AG04450 (cell line): ENCODE measurements at regions not wholly inside any gene's neighbourhood (a gene's known extent, or its start where the extent isn't known, plus 50 kb on each side); places are given as distances from the start of the nearest gene placed in this dataset.

Experiments used
- CTCF ChIA-PET: fragments of 300-600, 350-600 bp; formaldehyde crosslinking; extraction: SDS; loops from one replicate; lab custom pipeline; 2022; ENCODE audit warnings: antibody characterized with exemption, inconsistent platforms; lab: Charles Lee
- POLR2A ChIA-PET: fragments of 350-600 bp; formaldehyde crosslinking; extraction: SDS; loops from one replicate; lab custom pipeline; 2021; ENCODE audit warnings: antibody characterized with exemption, inconsistent platforms; lab: Yijun Ruan, JAX
- DNase-seq: peaks from one replicate; pipeline ENCODE4 v3.0.0-alpha.2; 2011; ENCODE audit warnings: low read depth, low spot score
- H3K27ac ChIP-seq: one replicate; pipeline ENCODE4 v1.5.1; 2012; ENCODE audit warnings: low read depth, low read length, control low read depth
- H3K27me3 ChIP-seq: one replicate; pipeline ENCODE4 v1.6.0; 2012; ENCODE audit warnings: low read length; ENCODE audit not compliant: control insufficient read depth, insufficient read depth
- H3K4me3 ChIP-seq: 2 replicates; pipeline ENCODE4 v1.5.1; 2011; ENCODE audit warnings: mild to moderate bottlenecking, low read depth, low read length, control low read depth
- H3K9me3 ChIP-seq: 2 replicates; pipeline ENCODE4 v1.5.1; 2012; ENCODE audit warnings: low read length; ENCODE audit not compliant: control insufficient read depth, insufficient read depth
- CTCF ChIP-seq: IDR thresholded peaks from 2 replicates; pipeline ENCODE4 v1.5.1; 2011; ENCODE audit warnings: low read depth, low read length, control low read depth, inconsistent platforms

DNA sequence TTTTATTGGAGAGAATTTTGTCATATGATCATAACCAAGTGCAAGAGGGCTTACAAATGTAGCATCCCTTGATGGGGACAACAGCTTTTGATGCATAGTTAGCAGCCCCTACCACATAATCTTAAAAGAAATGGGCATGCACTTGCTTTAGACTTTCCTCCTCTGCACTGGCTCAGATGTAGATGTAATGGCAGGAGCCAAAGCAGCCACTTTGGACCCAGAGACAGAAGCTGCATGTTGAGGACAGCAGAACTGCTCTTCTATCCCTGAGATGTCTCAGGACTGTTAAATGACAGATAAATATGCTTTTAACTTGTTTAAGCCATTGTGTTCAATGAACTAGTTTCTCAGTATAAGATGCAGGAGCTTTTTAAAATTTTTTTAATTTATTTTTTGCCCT is 450.7 kb downstream of the TYW1 start:
- H3K27me3 ChIP-seq: no peaks in the 10 kb centered on the region
- ChIA-PET CTCF (no interaction called here), POLR2A (no interaction called here)

GRCh38 chr7:67448271-67448670 is 451.6 kb downstream of the TYW1 start:
- ChIA-PET CTCF (no interaction called here), POLR2A (no interaction called here)
- no peak for DNase-seq
- Histone ChIP-seq H3K4me3 (no peak overlapping the region), H3K27ac (no peak overlapping the region), H3K27me3 (no peaks in the 10 kb centered on the region), H3K9me3 (0 out of 2 replicates have a peak, but pooled peaks cover under 1% of the 10 kb centered on the region)
- no peak for TF ChIP-seq CTCF

More for the DNA sequence above, 450.7 kb downstream of the TYW1 start:
- TF ChIP-seq CTCF: no peak
- H3K9me3 ChIP-seq: no peaks in the 10 kb centered on the region
- H3K4me3 ChIP-seq: no peak overlapping the region
- DNase-seq: no peak
- H3K27ac ChIP-seq: no peak overlapping the region

DNA sequence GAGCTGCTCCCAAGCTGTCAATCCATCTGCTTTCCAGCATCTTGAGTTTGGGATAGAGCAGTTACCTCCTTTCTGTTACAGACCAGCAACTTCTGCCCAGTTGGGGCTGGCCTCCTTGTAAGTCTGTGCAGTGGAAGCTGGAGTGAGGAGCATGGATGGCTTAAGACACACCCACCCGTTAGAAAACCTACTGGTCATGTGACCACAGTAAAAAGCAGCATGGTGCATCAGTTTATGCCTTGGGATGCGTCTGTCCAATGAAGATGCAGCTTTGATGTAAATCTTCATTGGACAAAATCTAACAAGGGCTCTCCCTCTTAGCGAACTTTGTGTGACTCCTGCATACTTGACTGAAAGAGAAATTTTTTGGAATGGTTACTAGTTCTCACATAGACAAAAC is 453.5 kb downstream of the TYW1 start:
- no peaks in the 10 kb centered on the region for H3K27me3 ChIP-seq
- H3K9me3 ChIP-seq: peaks cover 7% of the 10 kb centered on the region; the same call in 1 of the 2 replicates
- ChIA-PET CTCF (interaction anchor here (0.6 kb wide), 1 partner anchor 1088 kb away, joined by 3 read pairs; no protein-coding TSS in a partner anchor), POLR2A (no interaction called here)
- TF ChIP-seq CTCF: no peak
- no peak overlapping the region for H3K4me3 ChIP-seq
- no peak for DNase-seq
- H3K27ac ChIP-seq: no peak overlapping the region

GRCh38 chr7:67451306-67451705 is 454.7 kb downstream of the TYW1 start:
- no peak overlapping the region for H3K4me3 ChIP-seq
- POLR2A ChIA-PET: no interaction called here
- H3K27ac ChIP-seq: no peak overlapping the region
- DNase-seq: no peak
- H3K27me3 ChIP-seq: no peaks in the 10 kb centered on the region
- CTCF ChIA-PET: no interaction called here
- TF ChIP-seq CTCF: no peak
- H3K9me3 ChIP-seq: peaks cover 7% of the 10 kb centered on the region; the same call in 1 of the 2 replicates

DNA sequence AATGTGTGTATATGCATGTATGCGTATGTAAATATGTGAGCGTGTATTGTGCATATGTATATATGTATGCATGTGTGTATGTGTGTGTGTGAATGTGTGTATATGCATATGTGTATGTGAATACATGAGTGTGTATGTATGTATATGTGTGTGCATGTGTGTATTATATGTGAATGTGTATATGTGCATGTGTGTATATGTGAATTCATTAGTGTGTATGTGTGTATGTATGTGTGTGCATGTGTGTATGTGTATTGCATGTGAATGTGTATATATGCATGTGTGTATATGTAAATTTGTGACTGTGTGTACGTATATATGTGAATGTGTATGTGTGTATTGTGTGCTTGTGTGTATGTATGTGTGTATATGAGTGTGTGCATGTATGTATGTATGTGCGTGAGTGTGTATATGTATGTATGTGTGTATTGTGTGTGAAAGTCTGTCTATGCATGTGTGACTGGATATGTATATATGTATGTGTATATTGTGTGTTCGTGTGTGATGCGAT is 455.9 kb downstream of the TYW1 start:
- peaks cover 7% of the 10 kb centered on the region; the same call in 1 of the 2 replicates for H3K9me3 ChIP-seq
- no peaks in the 10 kb centered on the region for H3K27me3 ChIP-seq
- no peak for TF ChIP-seq CTCF
- ChIA-PET POLR2A (no interaction called here), CTCF (no interaction called here)
- H3K27ac ChIP-seq: no peak overlapping the region
- no peak overlapping the region for H3K4me3 ChIP-seq
- DNase-seq: no peak
